HG02763 (cell line): ENCODE measurements at regions not wholly inside any gene's neighbourhood (a gene's known extent, or its start where the extent isn't known, plus 50 kb on each side); places are given as distances from the start of the nearest gene placed in this dataset.
"Not testable (repeated sequence)": the region's sequence is repeated elsewhere in the genome, so short reads cannot be mapped to it uniquely, and the experiment has no call there.

ENCODE experiments used
- ATAC-seq: cut with Tn5 transposase; IDR thresholded peaks from one replicate; pipeline ENCODE4 v1.9.1; 2021; ENCODE audit warnings: mild to moderate bottlenecking, moderate library complexity; ENCODE audit not compliant: unreplicated experiment

DNA sequence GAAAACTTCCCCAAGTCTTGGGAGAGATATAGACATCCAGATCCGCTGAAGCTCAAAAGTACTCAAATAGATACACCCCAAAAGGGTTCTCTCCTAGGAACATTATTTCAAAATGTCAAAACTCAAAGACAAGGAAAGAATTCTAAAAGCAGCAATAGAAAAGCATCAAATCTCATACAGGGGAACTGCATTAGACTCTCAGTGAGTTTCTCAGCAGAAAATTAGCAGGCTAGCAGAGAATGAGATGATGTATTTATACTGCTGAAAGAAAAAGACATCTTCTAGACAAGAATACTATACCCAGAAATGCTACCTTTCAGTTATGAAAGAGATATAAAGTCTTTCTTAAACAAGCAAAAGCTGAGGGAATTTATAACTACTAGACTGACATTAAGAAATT, 75.5 kb upstream of the RIMS1 start:
- ATAC-seq: no peak

GRCh38 chr6:71822625-71823024, 63.7 kb upstream of the RIMS1 start:
- ATAC-seq: no peak

GRCh38 chr6:71832110-71832764, 54.1 kb upstream of the RIMS1 start:
- ATAC-seq: not testable (repeated sequence)
